ENCODE measurements at regions not wholly inside any gene's neighbourhood (a gene's known extent, or its start where the extent isn't known, plus 50 kb on each side); places are given as distances from the start of the nearest gene placed in this dataset.

DNA sequence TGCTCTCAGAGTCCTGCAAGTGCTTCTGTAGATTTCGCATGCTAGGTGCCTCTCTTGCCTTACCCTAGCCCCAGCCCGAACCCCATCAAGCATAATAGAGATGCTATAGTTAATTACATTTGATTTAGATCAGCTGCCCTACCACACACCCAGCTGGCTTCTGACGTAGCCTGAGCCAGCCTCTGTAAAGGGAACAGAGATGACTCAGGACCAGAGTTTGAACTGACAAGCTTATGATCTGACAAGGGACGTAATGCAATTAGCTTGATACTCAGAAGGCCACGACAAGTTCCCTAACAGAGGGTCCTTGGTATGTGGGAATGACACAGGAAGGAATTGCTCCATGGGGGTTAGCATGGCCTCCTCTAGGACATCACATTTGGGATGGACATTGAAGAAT, 126.6 kb downstream of the LRATD1 start:
- H3K4me1 ChIP-seq (ENCODE audit: control insufficient read depth, extremely low read depth, insufficient read depth, low read length), result peaks cover 2% of the 10 kb centered on the region
- TF ChIP-seq EZH2 (IDR thresholded peaks at IDR 0.05; ENCODE audit: low read length, missing control alignments), result no peak
- TF ChIP-seq, protein P1, sequence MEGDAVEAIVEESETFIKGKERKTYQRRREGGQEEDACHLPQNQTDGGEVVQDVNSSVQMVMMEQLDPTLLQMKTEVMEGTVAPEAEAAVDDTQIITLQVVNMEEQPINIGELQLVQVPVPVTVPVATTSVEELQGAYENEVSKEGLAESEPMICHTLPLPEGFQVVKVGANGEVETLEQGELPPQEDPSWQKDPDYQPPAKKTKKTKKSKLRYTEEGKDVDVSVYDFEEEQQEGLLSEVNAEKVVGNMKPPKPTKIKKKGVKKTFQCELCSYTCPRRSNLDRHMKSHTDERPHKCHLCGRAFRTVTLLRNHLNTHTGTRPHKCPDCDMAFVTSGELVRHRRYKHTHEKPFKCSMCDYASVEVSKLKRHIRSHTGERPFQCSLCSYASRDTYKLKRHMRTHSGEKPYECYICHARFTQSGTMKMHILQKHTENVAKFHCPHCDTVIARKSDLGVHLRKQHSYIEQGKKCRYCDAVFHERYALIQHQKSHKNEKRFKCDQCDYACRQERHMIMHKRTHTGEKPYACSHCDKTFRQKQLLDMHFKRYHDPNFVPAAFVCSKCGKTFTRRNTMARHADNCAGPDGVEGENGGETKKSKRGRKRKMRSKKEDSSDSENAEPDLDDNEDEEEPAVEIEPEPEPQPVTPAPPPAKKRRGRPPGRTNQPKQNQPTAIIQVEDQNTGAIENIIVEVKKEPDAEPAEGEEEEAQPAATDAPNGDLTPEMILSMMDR (conservative IDR thresholded peaks at IDR 0.05 in 1 of 2, IDR thresholded peaks at IDR 0.05 in 1 of 2; ENCODE audit: low read depth in 1 of 2, low read length in 2 of 2), result no peak

DNA sequence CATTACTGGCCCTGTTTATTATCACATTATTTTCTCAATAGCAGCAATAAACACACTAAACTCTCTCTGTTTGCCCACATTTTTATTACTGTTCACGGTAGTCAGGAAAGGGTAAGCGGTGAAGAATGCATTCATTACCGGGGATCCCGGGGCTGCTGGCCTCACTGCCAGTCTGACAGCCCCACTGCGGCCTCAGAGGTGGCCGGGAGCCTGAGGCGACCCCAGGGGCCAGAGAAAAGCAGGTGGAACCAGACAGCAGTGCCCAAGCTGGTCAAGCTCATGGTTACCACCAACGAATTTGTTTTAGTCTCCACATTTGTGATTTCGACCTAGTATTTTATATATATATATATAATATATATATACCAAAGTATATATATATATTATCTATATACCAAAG, 127.7 kb downstream of the LRATD1 start:
- DNase-seq (ENCODE audit: low read depth in 2 of 2), result no peak
- no peaks in the 10 kb centered on the region for H3K27me3 ChIP-seq (ENCODE audit: control insufficient read depth, insufficient read depth, low read length)
- no peaks in the 10 kb centered on the region for H3K9me3 ChIP-seq (ENCODE audit: control insufficient read depth, insufficient read depth, low read depth, low read length)
- H3K79me2 ChIP-seq (ENCODE audit: control insufficient read depth, insufficient read depth, low read length), result no peaks in the 10 kb centered on the region
- no peak overlapping the region for H3K9ac ChIP-seq (ENCODE audit: insufficient read depth, low read length)
- H3K4me1 ChIP-seq (ENCODE audit: control insufficient read depth, extremely low read depth, insufficient read depth, low read length), result peaks cover 2% of the 10 kb centered on the region
- H3K4me2 ChIP-seq (ENCODE audit: extremely low read depth, insufficient read depth, low read length), result no peak overlapping the region
- no peak for TF ChIP-seq EZH2 (IDR thresholded peaks at IDR 0.05; ENCODE audit: low read length, missing control alignments)
- TF ChIP-seq, protein P1 (conservative IDR thresholded peaks at IDR 0.05 in 1 of 2, IDR thresholded peaks at IDR 0.05 in 1 of 2; ENCODE audit: low read depth in 1 of 2, low read length in 2 of 2), result no peak
- H3K36me3 ChIP-seq (ENCODE audit: control insufficient read depth, insufficient read depth, low read length), result no peaks in the 10 kb centered on the region
- no peak overlapping the region for H3K27ac ChIP-seq (ENCODE audit: insufficient read depth, low read length)
- no peak overlapping the region for H2AFZ ChIP-seq (ENCODE audit: low read length)
- H3K4me3 ChIP-seq (replicated peaks in 1 of 4; ENCODE audit: control extremely low read depth in 1 of 4, insufficient read depth in 1 of 4, low read depth in 3 of 4, low read length in 4 of 4), result no peak overlapping the region
- H4K20me1 ChIP-seq (ENCODE audit: control insufficient read depth, extremely low read depth, insufficient read depth, low read length), result no peaks in the 10 kb centered on the region

More for the DNA sequence above, 126.6 kb downstream of the LRATD1 start:
- no peak overlapping the region for H3K9ac ChIP-seq (ENCODE audit: insufficient read depth, low read length)
- no peaks in the 10 kb centered on the region for H3K9me3 ChIP-seq (ENCODE audit: control insufficient read depth, insufficient read depth, low read depth, low read length)
- no peak for DNase-seq (ENCODE audit: low read depth in 2 of 2)
- H2AFZ ChIP-seq (ENCODE audit: low read length), result no peak overlapping the region
- H3K27ac ChIP-seq (ENCODE audit: insufficient read depth, low read length), result no peak overlapping the region
- no peak overlapping the region for H3K4me2 ChIP-seq (ENCODE audit: extremely low read depth, insufficient read depth, low read length)
- H3K4me3 ChIP-seq (replicated peaks in 1 of 4; ENCODE audit: control extremely low read depth in 1 of 4, insufficient read depth in 1 of 4, low read depth in 3 of 4, low read length in 4 of 4), result no peak overlapping the region
- no peaks in the 10 kb centered on the region for H3K36me3 ChIP-seq (ENCODE audit: control insufficient read depth, insufficient read depth, low read length)
- no peaks in the 10 kb centered on the region for H4K20me1 ChIP-seq (ENCODE audit: control insufficient read depth, extremely low read depth, insufficient read depth, low read length)
- H3K27me3 ChIP-seq (ENCODE audit: control insufficient read depth, insufficient read depth, low read length), result no peaks in the 10 kb centered on the region
- no peaks in the 10 kb centered on the region for H3K79me2 ChIP-seq (ENCODE audit: control insufficient read depth, insufficient read depth, low read length)

GRCh38 chr2:14761118-14761517, 128.6 kb downstream of the LRATD1 start:
- no peak for DNase-seq (ENCODE audit: low read depth in 2 of 2)
- H3K4me3 ChIP-seq (replicated peaks in 1 of 4; ENCODE audit: control extremely low read depth in 1 of 4, insufficient read depth in 1 of 4, low read depth in 3 of 4, low read length in 4 of 4), result no peak overlapping the region
- H3K4me2 ChIP-seq (ENCODE audit: extremely low read depth, insufficient read depth, low read length), result no peak overlapping the region
- H3K27ac ChIP-seq (ENCODE audit: insufficient read depth, low read length), result no peak overlapping the region
- no peaks in the 10 kb centered on the region for H3K79me2 ChIP-seq (ENCODE audit: control insufficient read depth, insufficient read depth, low read length)
- H3K9ac ChIP-seq (ENCODE audit: insufficient read depth, low read length), result no peak overlapping the region
- H4K20me1 ChIP-seq (ENCODE audit: control insufficient read depth, extremely low read depth, insufficient read depth, low read length), result no peaks in the 10 kb centered on the region
- H2AFZ ChIP-seq (ENCODE audit: low read length), result no peak overlapping the region
- H3K36me3 ChIP-seq (ENCODE audit: control insufficient read depth, insufficient read depth, low read length), result no peaks in the 10 kb centered on the region
- H3K27me3 ChIP-seq (ENCODE audit: control insufficient read depth, insufficient read depth, low read length), result no peaks in the 10 kb centered on the region
- TF ChIP-seq EZH2 (IDR thresholded peaks at IDR 0.05; ENCODE audit: low read length, missing control alignments), result no peak
- TF ChIP-seq, protein P1 (conservative IDR thresholded peaks at IDR 0.05 in 1 of 2, IDR thresholded peaks at IDR 0.05 in 1 of 2; ENCODE audit: low read depth in 1 of 2, low read length in 2 of 2), result no peak
- no peaks in the 10 kb centered on the region for H3K9me3 ChIP-seq (ENCODE audit: control insufficient read depth, insufficient read depth, low read depth, low read length)
- H3K4me1 ChIP-seq (ENCODE audit: control insufficient read depth, extremely low read depth, insufficient read depth, low read length), result peaks cover 2% of the 10 kb centered on the region
